H1 (cell line): ENCODE measurements at regions not wholly inside any gene's neighbourhood (a gene's known extent, or its start where the extent isn't known, plus 50 kb on each side); places are given as distances from the start of the nearest gene placed in this dataset.

Experiments
- CTCF ChIA-PET: fragments of 300-600 bp; sonication (Branson Sonifier 250); formaldehyde crosslinking; loops from one replicate; lab custom pipeline; 2021; ENCODE audit not compliant: partially characterized antibody; lab: Charles Lee
- POLR2A ChIA-PET: fragments of 300-600 bp; sonication (Branson Sonifier 250); formaldehyde crosslinking; loops from one replicate; lab custom pipeline; 2021; ENCODE audit warnings: inconsistent platforms; ENCODE audit not compliant: partially characterized antibody; lab: Charles Lee
- DNase-seq, 2 experiments: peaks; one replicate each; pipeline versions ENCODE4 v3.0.0 to v3.0.0-alpha.2; 2010 to 2022; ENCODE audit warnings: low spot score in 2 of 2, low read depth in 1 of 2, mixed read lengths in 1 of 2
- FAIRE-seq: peaks from 2 replicates; lab custom pipeline; 2011; peaks lifted over from hg19 to GRCh38; lab: Jason Lieb, UNC
- H2AFZ ChIP-seq: 2 replicates; pipeline ENCODE4 v1.8.1; 2012; ENCODE audit warnings: low read length, inconsistent platforms
- H2AK5ac ChIP-seq: 2 replicates; pipeline ENCODE4 v1.6.1; 2013; ENCODE audit warnings: low read depth, low read length
- H2BK120ac ChIP-seq: replicated peaks from 2 replicates; pipeline ENCODE3; 2013; ENCODE audit warnings: low read depth, low read length, inconsistent platforms
- H2BK12ac ChIP-seq: 2 replicates; pipeline ENCODE4 v1.6.1; 2013; ENCODE audit warnings: low read depth, low read length
- H2BK15ac ChIP-seq: 2 replicates; pipeline ENCODE4 v1.6.1; 2013; ENCODE audit warnings: low read length
- H2BK20ac ChIP-seq: 2 replicates; pipeline ENCODE4 v1.6.1; 2013; ENCODE audit warnings: low read length
- H2BK5ac ChIP-seq: 2 replicates; pipeline ENCODE4 v1.6.1; 2013; ENCODE audit warnings: low read depth, low read length
- H3K14ac ChIP-seq: 2 replicates; pipeline ENCODE4 v1.6.1; 2013; ENCODE audit warnings: inconsistent platforms; ENCODE audit not compliant: insufficient read length
- H3K18ac ChIP-seq: 2 replicates; pipeline ENCODE4 v1.6.1; 2013; ENCODE audit warnings: low read length; ENCODE audit errors: extremely low read depth
- H3K23ac ChIP-seq: 2 replicates; pipeline ENCODE4 v1.6.1; 2013; ENCODE audit warnings: inconsistent platforms; ENCODE audit not compliant: insufficient read length
- H3K23me2 ChIP-seq: 2 replicates; pipeline ENCODE4 v1.6.1; 2013; ENCODE audit warnings: low read depth, low read length
- H3K27ac ChIP-seq: 2 replicates; pipeline ENCODE4 v1.6.1; 2011; ENCODE audit warnings: low read depth, low read length, inconsistent platforms
- H3K27me3 ChIP-seq, 4 experiments: replicated peaks in 1 of 4; 1 replicate in 1 of 4; 2 replicates in 3 of 4; pipeline versions ENCODE4 v1.6.1 to v1.8.1; 2011 to 2013; ENCODE audit warnings: low read length in 3 of 4, mild to moderate bottlenecking in 3 of 4, inconsistent platforms in 2 of 4, mixed read lengths in 2 of 4, moderate library complexity in 1 of 4; ENCODE audit not compliant: control insufficient read depth in 3 of 4, insufficient read depth in 3 of 4; ENCODE audit errors: extremely low read depth in 1 of 4
- H3K36me3 ChIP-seq, 4 experiments: 2 replicates each; pipeline versions ENCODE4 v1.6.1 to v1.8.1; 2011 to 2013; ENCODE audit warnings: mild to moderate bottlenecking in 4 of 4, low read length in 3 of 4, moderate library complexity in 2 of 4, control low read depth in 1 of 4, inconsistent platforms in 1 of 4; ENCODE audit not compliant: insufficient read depth in 4 of 4, control insufficient read depth in 2 of 4
- H3K4ac ChIP-seq: replicated peaks from 2 replicates; pipeline ENCODE3; 2013; ENCODE audit warnings: low read length, low read depth, mixed read lengths, inconsistent platforms; ENCODE audit not compliant: insufficient read length
- H3K4me1 ChIP-seq, 4 experiments: replicated peaks in 1 of 4; 1 replicate in 1 of 4; 2 replicates in 3 of 4; pipeline versions ENCODE4 v1.6.1 to v1.8.1; 2011 to 2013; ENCODE audit warnings: low read length in 3 of 4, inconsistent platforms in 2 of 4, mixed read lengths in 1 of 4; ENCODE audit not compliant: insufficient read depth in 4 of 4, control insufficient read depth in 3 of 4
- H3K4me2 ChIP-seq, 2 experiments: 2 replicates each; pipeline versions ENCODE4 v1.6.1 to v1.8.1; 2011 to 2013; ENCODE audit warnings: low read depth in 2 of 2, low read length in 2 of 2, control low read depth in 1 of 2, inconsistent platforms in 1 of 2, mild to moderate bottlenecking in 1 of 2; ENCODE audit not compliant: insufficient read depth in 1 of 2
- H3K4me3 ChIP-seq, 4 experiments: fragments of 200-600, 300-600 bp in 1 of 4; sonication (generic), shearing (Covaris generic), sonication (Bioruptor Twin) in 1 of 4; 2 replicates each; pipeline versions ENCODE4 v1.5.1 to v1.8.1; 2011 to 2016; ENCODE audit warnings: low read length in 4 of 4, low read depth in 3 of 4, control low read depth in 2 of 4, inconsistent platforms in 2 of 4, mild to moderate bottlenecking in 2 of 4, mixed read lengths in 1 of 4, moderate library complexity in 1 of 4; ENCODE audit not compliant: insufficient read depth in 2 of 4; ENCODE audit errors: extremely low read depth in 1 of 4
- H3K56ac ChIP-seq: replicated peaks from 2 replicates; pipeline ENCODE3; 2013; ENCODE audit warnings: low read depth, mild to moderate bottlenecking, mixed read lengths, low read length, inconsistent platforms; ENCODE audit not compliant: insufficient read length
- H3K79me1 ChIP-seq: 2 replicates; pipeline ENCODE4 v1.6.1; 2013; ENCODE audit warnings: low read depth, low read length, control low read depth
- H3K79me2 ChIP-seq, 2 experiments: 2 replicates each; pipeline versions ENCODE4 v1.6.1 to v1.8.1; 2012 to 2013; ENCODE audit warnings: low read length in 2 of 2, mild to moderate bottlenecking in 2 of 2, inconsistent platforms in 1 of 2; ENCODE audit not compliant: insufficient read depth in 2 of 2, control insufficient read depth in 1 of 2
- H3K9ac ChIP-seq, 4 experiments: replicated peaks in 1 of 4; 1 replicate in 1 of 4; 2 replicates in 3 of 4; pipeline versions ENCODE4 v1.6.1 to v1.8.1; 2011 to 2013; ENCODE audit warnings: low read depth in 3 of 4, low read length in 3 of 4, control low read depth in 2 of 4, mild to moderate bottlenecking in 2 of 4, moderate library complexity in 2 of 4, inconsistent platforms in 1 of 4; ENCODE audit errors: extremely low read depth in 1 of 4
- H3K9me3 ChIP-seq, 2 experiments: 2 replicates each; pipeline versions ENCODE4 v1.6.1 to v1.8.1; 2012 to 2013; ENCODE audit warnings: mild to moderate bottlenecking in 2 of 2, moderate library complexity in 2 of 2, control low read depth in 1 of 2, inconsistent platforms in 1 of 2, low read depth in 1 of 2, low read length in 1 of 2, mixed read lengths in 1 of 2; ENCODE audit not compliant: insufficient read depth in 2 of 2
- H4K20me1 ChIP-seq, 2 experiments: replicated peaks in 1 of 2; 2 replicates each; pipeline versions ENCODE3 to v1.8.1; 2011 to 2013; ENCODE audit warnings: inconsistent platforms in 2 of 2, low read length in 2 of 2, mild to moderate bottlenecking in 1 of 2; ENCODE audit not compliant: insufficient read depth in 2 of 2, control insufficient read depth in 1 of 2
- H4K5ac ChIP-seq: 2 replicates; pipeline ENCODE4 v1.6.1; 2013; ENCODE audit warnings: low read length, low read depth, mixed read lengths, inconsistent platforms; ENCODE audit not compliant: insufficient read length
- H4K8ac ChIP-seq: 2 replicates; pipeline ENCODE4 v1.8.0; 2013; ENCODE audit warnings: mild to moderate bottlenecking, moderate library complexity, low read length, inconsistent platforms; ENCODE audit not compliant: insufficient read depth; ENCODE audit errors: extremely low read depth
- H4K91ac ChIP-seq: replicated peaks from 2 replicates; pipeline ENCODE3; 2013; ENCODE audit warnings: low read length, mixed read lengths, inconsistent platforms; ENCODE audit not compliant: insufficient read length
- ASH2L ChIP-seq: fragments of 200-600, 300-600 bp; sonication (generic); IDR thresholded peaks from one replicate; pipeline ENCODE4 v1.7.1; 2017; ENCODE audit warnings: low read length
- CBX8 ChIP-seq: fragments of 300-800, 300-1000 bp; sonication (generic); IDR thresholded peaks from 2 replicates; pipeline ENCODE4 v1.7.1; 2016; ENCODE audit warnings: low read depth, low read length, borderline replicate concordance
- JUN ChIP-seq: IDR thresholded peaks from 2 replicates; pipeline ENCODE4 v1.6.1; 2011; ENCODE audit warnings: low read depth, mild to moderate bottlenecking, improper control_type of control experiment, low read length
- RXRA ChIP-seq: IDR thresholded peaks from 2 replicates; pipeline ENCODE4 v1.6.1; 2011; ENCODE audit warnings: low read depth, mild to moderate bottlenecking, low read length, moderate library complexity; ENCODE audit not compliant: insufficient read depth
- WGBS, 2 experiments: shearing (Covaris generic) in 1 of 2; methylation state at CpG; one replicate each; pipeline versions ENCODE4 v1.1.6 to v1.1.7; 2013 to 2015; ENCODE audit warnings: low lambda C conversion rate in 2 of 2, mixed read lengths in 2 of 2, inconsistent platforms in 1 of 2, low coverage in 1 of 2, missing lambda C conversion rate in 1 of 2; ENCODE audit not compliant: insufficient replicate concordance in 2 of 2, insufficient coverage in 1 of 2, insufficient read length in 1 of 2; ENCODE audit errors: extremely low coverage in 1 of 2, missing lambda C conversion rate in 1 of 2; 5-methylcytosine and 5-hydroxymethylcytosine counted together

DNA sequence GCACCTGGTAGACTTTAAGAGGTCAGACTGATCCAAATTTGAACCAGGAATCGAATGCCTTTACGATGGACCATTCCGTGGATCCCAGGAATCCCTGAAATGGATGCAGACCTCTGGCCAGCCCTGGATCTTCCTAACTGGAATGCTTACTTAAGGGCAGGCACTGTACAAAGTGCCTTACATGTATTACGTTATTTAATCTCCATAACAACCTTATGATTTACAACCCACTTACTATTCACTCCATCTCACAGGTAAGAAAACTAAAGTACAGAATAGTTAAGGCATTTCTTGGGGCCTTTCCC is 93.6 kb downstream of the HSPH1 start:
- Histone ChIP-seq H4K5ac (no peak overlapping the region), H3K9ac (no peak overlapping the region), H3K23me2 (0 out of 2 replicates have a peak, but pooled peaks cover 2% of the 10 kb centered on the region), H4K8ac (no peak overlapping the region), H3K36me3 (no peaks in the 10 kb centered on the region), H2BK5ac (no peak overlapping the region), H2AFZ (no peak overlapping the region), H4K20me1 (no peaks in the 10 kb centered on the region), H2BK120ac (no peak overlapping the region), H3K27me3 (no peaks in the 10 kb centered on the region), H2BK15ac (no peak overlapping the region), H3K9me3 (no peaks in the 10 kb centered on the region), H3K23ac (no peak overlapping the region), H3K56ac (no peak overlapping the region), H2BK20ac (no peak overlapping the region), H2AK5ac (no peak overlapping the region), H3K4me2 (no peak overlapping the region), H3K18ac (no peak overlapping the region), H3K14ac (no peak overlapping the region), H3K79me1 (no peaks in the 10 kb centered on the region), H3K4ac (no peak overlapping the region), H2BK12ac (no peak overlapping the region), H3K4me1 (peaks cover 0 to 4% (median 1%) of the 10 kb centered on the region in 4 experiments; a peak in 2 of 7 replicates), H3K79me2 (no peaks in the 10 kb centered on the region), H3K27ac (no peak overlapping the region), H3K4me3 (no peak overlapping the region), H4K91ac (no peak overlapping the region)
- WGBS, 2 experiments, result 87% methylated on average over 4 of the region's 4 CpGs; no CpG with 5 or more reads in 1 of the 2 experiments
- DNase-seq (no peak), FAIRE-seq (no peak)
- CTCF ChIA-PET, result interaction anchor here (1.4 kb wide), 1 partner anchor 9 kb away, joined by 3 read pairs; no protein-coding TSS in a partner anchor
- POLR2A ChIA-PET, result no interaction called here
- TF ChIP-seq RXRA, result no peak
- TF ChIP-seq ASH2L, result no peak
- no peak for TF ChIP-seq JUN
- no peak for TF ChIP-seq CBX8
